Uterus (tissue), 3 donors: ENCODE measurements at regions not wholly inside any gene's neighbourhood (a gene's known extent, or its start where the extent isn't known, plus 50 kb on each side); places are given as distances from the start of the nearest gene placed in this dataset.

Experiments used
- DNase-seq, 2 donors: peaks; one replicate each; pipeline ENCODE4 v3.0.0-alpha.2; 2019 to 2020
- H3K27ac ChIP-seq, 2 donors: fragments of 200-600 bp; sonication (generic); 1 replicate in 1 of 2; 2 replicates in 1 of 2; pipeline ENCODE4 v1.5.1; 2016 to 2018
- H3K27me3 ChIP-seq, 2 donors: fragments of 200-600 bp; sonication (generic); one replicate each; pipeline ENCODE4 v1.5.1; 2018 to 2019; ENCODE audit warnings: control low read depth in 1 of 2
- H3K36me3 ChIP-seq, 2 donors: fragments of 200-600 bp; sonication (generic); one replicate each; pipeline ENCODE4 v1.5.1; 2019; ENCODE audit warnings: control low read depth in 1 of 2
- H3K4me1 ChIP-seq, 2 donors: fragments of 200-600 bp; sonication (generic); one replicate each; pipeline ENCODE4 v1.5.1; 2018 to 2019; ENCODE audit warnings: control low read depth in 1 of 2
- H3K4me3 ChIP-seq, 2 donors: fragments of 200-600 bp; sonication (generic); 1 replicate in 1 of 2; 2 replicates in 1 of 2; pipeline ENCODE4 v1.5.1; 2018 to 2019; ENCODE audit warnings: mild to moderate bottlenecking in 1 of 2
- H3K9me3 ChIP-seq, 2 donors: fragments of 200-600 bp; sonication (generic); one replicate each; pipeline ENCODE4 v1.5.1; 2019; ENCODE audit warnings: control low read depth in 1 of 2
- POLR2A ChIP-seq, 2 donors: fragments of 450-650 bp; IDR thresholded peaks; one replicate each; pipeline ENCODE4 v1.6.1; 2016; ENCODE audit warnings: antibody characterized with exemption in 2 of 2, mild to moderate bottlenecking in 1 of 2, moderate library complexity in 1 of 2
- intact Hi-C: fragments of 100-400 bp; cut with DNase I; formaldehyde crosslinking; loops from one replicate; pipeline ENCODE4 v1.15.1; 2023; ENCODE audit warnings: low total_unique reads
- TF ChIP-seq, protein P1 (sequence below), 4 experiments: fragments of 200-600 bp in 2 of 4; fragments of 450-650 bp in 2 of 4; sonication (generic) in 2 of 4; IDR thresholded peaks; one replicate each; pipeline ENCODE4 v1.5.1; 2016 to 2019; ENCODE audit warnings: antibody characterized with exemption in 4 of 4, mild to moderate bottlenecking in 2 of 4, moderate library complexity in 1 of 4
- donor health status: DM: yes; HTN: yes; CAD: no.

GRCh38 chr20:57066126-57066900 lies 200.1 kb downstream of the BMP7 start:
- intact Hi-C loops: no loop called here
- DNase-seq: no peak
- Histone ChIP-seq H3K4me3 (no peak overlapping the region), H3K36me3 (no peaks in the 10 kb centered on the region), H3K27ac (no peak overlapping the region), H3K9me3 (no peaks in the 10 kb centered on the region), H3K4me1 (no peaks in the 10 kb centered on the region), H3K27me3 (no peaks in the 10 kb centered on the region)
- no peak for TF ChIP-seq POLR2A (IDR thresholded peaks at IDR 0.05)
- TF ChIP-seq, protein P1, sequence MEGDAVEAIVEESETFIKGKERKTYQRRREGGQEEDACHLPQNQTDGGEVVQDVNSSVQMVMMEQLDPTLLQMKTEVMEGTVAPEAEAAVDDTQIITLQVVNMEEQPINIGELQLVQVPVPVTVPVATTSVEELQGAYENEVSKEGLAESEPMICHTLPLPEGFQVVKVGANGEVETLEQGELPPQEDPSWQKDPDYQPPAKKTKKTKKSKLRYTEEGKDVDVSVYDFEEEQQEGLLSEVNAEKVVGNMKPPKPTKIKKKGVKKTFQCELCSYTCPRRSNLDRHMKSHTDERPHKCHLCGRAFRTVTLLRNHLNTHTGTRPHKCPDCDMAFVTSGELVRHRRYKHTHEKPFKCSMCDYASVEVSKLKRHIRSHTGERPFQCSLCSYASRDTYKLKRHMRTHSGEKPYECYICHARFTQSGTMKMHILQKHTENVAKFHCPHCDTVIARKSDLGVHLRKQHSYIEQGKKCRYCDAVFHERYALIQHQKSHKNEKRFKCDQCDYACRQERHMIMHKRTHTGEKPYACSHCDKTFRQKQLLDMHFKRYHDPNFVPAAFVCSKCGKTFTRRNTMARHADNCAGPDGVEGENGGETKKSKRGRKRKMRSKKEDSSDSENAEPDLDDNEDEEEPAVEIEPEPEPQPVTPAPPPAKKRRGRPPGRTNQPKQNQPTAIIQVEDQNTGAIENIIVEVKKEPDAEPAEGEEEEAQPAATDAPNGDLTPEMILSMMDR (IDR thresholded peaks at IDR 0.05): no peak

DNA sequence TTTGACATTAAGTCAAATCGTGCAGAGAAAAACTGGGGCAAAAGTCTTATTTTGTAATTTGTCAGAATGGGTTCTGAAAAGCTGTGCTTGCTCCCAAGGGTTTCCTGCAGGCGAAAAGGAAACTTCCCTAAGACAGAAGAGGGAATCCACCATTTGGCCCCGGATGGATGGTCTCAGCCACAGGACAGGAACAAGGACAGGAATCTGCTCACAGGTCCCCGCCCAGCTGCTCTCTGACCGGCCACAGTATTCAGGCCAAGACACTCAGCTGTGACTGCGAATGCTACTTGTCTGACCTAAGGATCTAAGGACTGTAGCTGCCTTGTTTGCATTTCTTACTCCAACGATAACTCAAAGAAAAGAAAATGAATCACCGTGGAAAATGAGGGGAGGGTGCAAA lies 197.0 kb downstream of the BMP7 start:
- TF ChIP-seq POLR2A (IDR thresholded peaks at IDR 0.05): no peak
- TF ChIP-seq, protein P1 (IDR thresholded peaks at IDR 0.05): no peak
- H3K36me3 ChIP-seq: no peaks in the 10 kb centered on the region
- no peaks in the 10 kb centered on the region for H3K4me1 ChIP-seq
- H3K4me3 ChIP-seq: no peak overlapping the region
- H3K9me3 ChIP-seq: no peaks in the 10 kb centered on the region
- no peaks in the 10 kb centered on the region for H3K27me3 ChIP-seq
- no peak overlapping the region for H3K27ac ChIP-seq
- no peak for DNase-seq
- intact Hi-C loops: no loop called here

- H3K4me1 ChIP-seq: no peaks in the 10 kb centered on the region
- H3K9me3 ChIP-seq: no peaks in the 10 kb centered on the region
- DNase-seq: no peak
- no peak overlapping the region for H3K27ac ChIP-seq
- H3K27me3 ChIP-seq: no peaks in the 10 kb centered on the region
- intact Hi-C loops: no loop called here
- H3K36me3 ChIP-seq: no peaks in the 10 kb centered on the region
- no peak overlapping the region for H3K4me3 ChIP-seq
- no peak for TF ChIP-seq POLR2A (IDR thresholded peaks at IDR 0.05)
- TF ChIP-seq, protein P1 (IDR thresholded peaks at IDR 0.05): no peak
These were observed 196.1 kb downstream of the BMP7 start for GRCh38 chr20:57070296-57070695.

GRCh38 chr20:57071283-57071731 lies 195.1 kb downstream of the BMP7 start:
- H3K4me1 ChIP-seq: no peaks in the 10 kb centered on the region
- no peaks in the 10 kb centered on the region for H3K27me3 ChIP-seq

GRCh38 chr20:57071954-57072583 lies 194.4 kb downstream of the BMP7 start:
- Histone ChIP-seq H3K27me3 (no peaks in the 10 kb centered on the region), H3K4me3 (no peak overlapping the region), H3K27ac (no peak overlapping the region), H3K36me3 (no peaks in the 10 kb centered on the region), H3K4me1 (no peaks in the 10 kb centered on the region), H3K9me3 (no peaks in the 10 kb centered on the region)
- TF ChIP-seq, protein P1 (IDR thresholded peaks at IDR 0.05): no peak
- TF ChIP-seq POLR2A (IDR thresholded peaks at IDR 0.05): no peak
- DNase-seq: no peak
- intact Hi-C loops: no loop called here

More at GRCh38 chr20:57071283-57071731, 195.1 kb downstream of the BMP7 start:
- no peak overlapping the region for H3K4me3 ChIP-seq
- no peaks in the 10 kb centered on the region for H3K36me3 ChIP-seq
- no peak overlapping the region for H3K27ac ChIP-seq
- intact Hi-C loops: no loop called here
- no peak for TF ChIP-seq POLR2A (IDR thresholded peaks at IDR 0.05)
- TF ChIP-seq, protein P1 (IDR thresholded peaks at IDR 0.05): no peak
- DNase-seq: no peak
- no peaks in the 10 kb centered on the region for H3K9me3 ChIP-seq
